GM21576 (cell line): ENCODE measurements at regions not wholly inside any gene's neighbourhood (a gene's known extent, or its start where the extent isn't known, plus 50 kb on each side); places are given as distances from the start of the nearest gene placed in this dataset.

Experiments
- ATAC-seq: cut with Tn5 transposase; IDR thresholded peaks from one replicate; pipeline ENCODE4 v1.9.1; 2021; ENCODE audit warnings: mild to moderate bottlenecking, moderate library complexity; ENCODE audit not compliant: unreplicated experiment

DNA sequence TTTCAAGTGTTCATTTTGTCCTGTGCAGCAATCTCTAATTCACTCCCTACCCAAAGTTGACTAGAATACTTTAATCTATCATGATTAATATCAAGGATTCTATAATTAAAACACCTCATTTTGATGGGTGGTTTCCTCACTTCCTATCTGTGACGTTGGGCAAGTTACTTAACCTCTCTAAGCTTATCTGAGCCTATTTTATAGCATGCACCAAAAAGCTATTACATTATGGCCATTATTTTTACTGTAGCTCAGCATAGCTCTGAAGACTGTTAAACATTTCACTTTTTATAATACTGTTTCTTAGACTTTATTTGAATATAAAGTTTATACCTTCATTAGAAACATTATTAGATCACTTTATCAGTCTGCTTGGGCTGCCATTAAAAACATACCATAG lies 579.6 kb upstream of the NXPH2 start:
- no peak for ATAC-seq

DNA sequence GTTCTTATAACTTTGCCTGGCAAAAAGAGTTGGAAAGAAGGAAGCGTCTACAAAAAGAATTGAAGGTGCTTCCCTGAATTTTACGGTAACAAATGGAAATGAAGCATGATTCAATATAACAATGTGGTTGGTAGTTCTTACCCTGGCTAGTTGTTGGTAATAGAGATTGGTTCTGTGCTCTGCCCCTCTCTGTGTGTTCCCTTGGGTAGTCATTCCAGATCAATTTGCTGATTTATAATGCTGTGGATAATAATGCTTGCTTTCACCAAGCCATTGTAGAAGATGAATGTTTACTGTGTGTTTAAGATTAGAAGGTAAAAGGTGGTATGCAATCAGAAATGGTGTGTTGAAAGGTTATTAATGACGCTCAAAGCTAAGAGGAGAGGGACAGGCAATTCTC lies 577.8 kb upstream of the NXPH2 start:
- ATAC-seq, result no peak

DNA sequence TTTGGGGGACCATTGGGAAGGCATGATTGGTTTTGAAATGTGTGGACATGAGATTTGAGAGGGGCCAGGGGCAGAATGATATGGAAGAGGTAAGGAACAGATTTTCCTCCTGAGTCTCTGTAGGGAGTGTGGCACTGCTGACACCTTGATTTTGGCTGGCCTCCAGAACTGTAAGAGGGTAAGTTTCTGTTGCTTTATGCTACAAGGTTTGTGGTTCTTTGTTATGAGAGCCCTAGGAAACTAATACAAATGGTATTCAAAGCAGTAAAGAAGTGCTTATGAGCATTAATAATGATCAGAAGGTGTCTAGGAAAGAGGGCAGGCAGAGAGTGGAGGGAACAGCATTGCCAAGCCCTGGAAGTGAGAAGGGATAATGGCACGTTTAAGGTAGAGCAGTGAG lies 574.3 kb upstream of the NXPH2 start:
- no peak for ATAC-seq

DNA sequence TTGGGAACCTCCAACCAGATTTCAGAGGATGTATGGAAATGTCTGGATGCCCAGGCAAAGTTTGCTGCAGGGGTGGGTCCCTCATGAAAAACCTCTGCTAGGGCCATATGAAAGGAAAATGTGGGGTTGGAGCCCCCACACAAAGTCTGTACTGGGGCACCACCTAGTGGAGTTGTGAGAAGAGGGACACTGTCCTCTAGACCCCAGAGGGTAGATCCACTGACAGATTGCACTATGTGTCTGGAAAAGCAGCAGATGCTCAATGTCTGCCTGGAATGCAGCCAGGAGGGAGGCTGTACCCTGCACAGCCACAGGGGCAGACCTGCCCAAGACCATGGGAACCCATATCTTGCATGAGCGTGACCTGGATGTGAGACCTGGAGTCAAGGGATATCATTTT lies 573.7 kb upstream of the NXPH2 start:
- no peak for ATAC-seq

- no peak for ATAC-seq
Measured at GRCh38 chr2:139317259-139317658, 537.1 kb upstream of the NXPH2 start.

- no peak for ATAC-seq
Measured at GRCh38 chr2:139314059-139314458, 533.9 kb upstream of the NXPH2 start.

- no peak for ATAC-seq
Measured at GRCh38 chr2:139296672-139297209, 516.6 kb upstream of the NXPH2 start.

DNA sequence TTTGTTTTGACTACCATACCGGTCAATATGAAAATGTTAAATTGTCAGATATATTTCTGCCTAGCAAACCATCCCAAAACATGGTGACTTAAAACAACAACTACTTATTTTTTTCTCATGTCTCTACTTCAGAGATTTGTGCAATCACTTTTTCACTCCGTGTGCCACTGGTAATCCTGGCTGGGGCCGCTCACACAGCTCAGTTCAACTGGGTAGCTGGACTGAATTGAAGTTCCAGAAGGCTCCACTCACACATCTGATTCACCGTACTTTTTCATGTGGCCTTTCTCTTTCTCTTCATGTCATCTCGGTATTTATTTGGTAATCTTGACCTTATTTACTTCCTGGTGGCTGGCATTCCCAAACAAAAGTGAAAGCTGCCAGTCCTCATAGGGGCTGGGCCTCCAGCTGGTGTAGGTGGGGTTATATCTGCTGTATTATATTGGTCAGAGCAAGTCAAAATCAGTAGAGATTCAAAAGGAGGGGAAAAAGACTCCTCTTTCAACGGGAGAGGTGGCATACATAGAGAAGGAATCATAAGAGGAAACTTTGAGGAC lies 513.9 kb upstream of the NXPH2 start:
- ATAC-seq, result no peak

DNA sequence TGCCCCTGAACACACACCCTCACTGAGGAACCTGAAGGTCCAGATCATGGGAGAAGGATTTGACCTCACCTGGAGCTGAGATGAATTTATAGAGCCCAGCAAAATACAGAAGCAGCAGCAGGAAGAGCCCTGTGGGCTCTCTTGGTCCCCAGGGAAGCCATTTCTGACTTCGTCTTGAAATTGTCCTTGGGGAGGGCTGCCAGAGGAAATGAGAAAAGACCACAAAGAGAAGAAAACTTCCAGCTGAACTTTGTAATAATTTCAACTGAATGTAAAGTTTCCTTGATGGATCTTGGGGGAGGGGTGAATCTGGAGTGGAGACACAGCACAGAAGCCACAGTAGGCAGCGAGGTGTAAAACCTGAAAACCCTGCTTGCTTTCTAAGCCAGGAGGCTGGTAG lies 500.9 kb upstream of the NXPH2 start:
- ATAC-seq, result no peak

GRCh38 chr2:139271879-139272278 lies 491.7 kb upstream of the NXPH2 start:
- ATAC-seq, result no peak

DNA sequence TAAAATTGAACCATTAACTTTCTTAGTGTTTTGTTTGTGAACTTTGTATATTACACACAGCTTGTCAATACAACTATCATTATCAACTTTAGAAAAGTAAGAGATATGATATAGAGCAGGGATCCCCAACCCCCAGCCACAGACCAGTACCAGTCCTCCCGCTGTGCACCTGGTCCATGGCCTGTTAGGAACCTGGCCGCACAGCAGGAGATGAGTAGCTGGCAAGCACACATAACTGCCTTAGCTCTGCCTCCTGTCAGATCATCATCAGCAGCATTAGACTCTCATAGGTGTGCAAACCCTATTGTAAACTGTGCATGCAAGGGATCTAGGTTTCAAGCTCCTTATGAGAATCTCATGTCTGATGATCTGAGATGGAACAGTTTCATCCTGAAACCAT lies 491.0 kb upstream of the NXPH2 start:
- no peak for ATAC-seq

DNA sequence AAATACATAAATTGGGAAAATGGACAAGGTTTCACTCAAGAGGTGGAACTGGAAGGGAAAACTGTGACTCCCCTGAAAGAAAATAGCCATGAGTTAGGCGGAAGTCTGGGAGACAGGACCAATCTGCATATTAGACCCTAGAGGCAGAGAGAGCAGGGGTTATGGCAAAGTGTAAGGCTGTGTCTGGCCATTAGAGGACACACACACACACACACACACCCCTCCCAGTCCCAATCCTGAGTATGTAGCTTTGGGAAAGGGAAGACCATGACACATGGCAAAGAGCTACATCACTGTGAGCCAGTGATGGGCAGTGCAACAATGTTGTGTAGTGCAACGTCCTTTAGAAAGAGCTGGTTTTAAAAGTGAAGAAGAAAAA lies 479.9 kb upstream of the NXPH2 start:
- no peak for ATAC-seq

- no peak for ATAC-seq
Measured at GRCh38 chr2:139259422-139260051, 479.3 kb upstream of the NXPH2 start.

DNA sequence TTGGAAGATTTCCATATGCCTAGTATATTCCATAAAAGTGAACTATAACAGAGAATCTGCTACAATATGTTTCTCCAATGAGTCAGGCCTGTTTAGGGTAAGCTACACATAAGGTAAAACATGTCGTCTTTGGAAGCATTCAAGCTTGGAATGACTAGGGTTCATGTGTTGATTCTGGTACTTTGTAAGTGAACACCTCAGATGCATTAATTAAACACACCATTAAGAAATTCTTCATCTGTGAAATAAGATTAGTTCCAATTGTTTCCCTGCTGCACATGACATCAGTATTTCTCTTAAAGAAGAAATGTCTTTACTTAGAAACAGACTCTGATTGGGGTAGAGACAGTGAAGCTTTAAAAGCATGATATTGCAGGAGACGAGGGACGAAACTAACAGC lies 461.1 kb upstream of the NXPH2 start:
- ATAC-seq, result no peak

DNA sequence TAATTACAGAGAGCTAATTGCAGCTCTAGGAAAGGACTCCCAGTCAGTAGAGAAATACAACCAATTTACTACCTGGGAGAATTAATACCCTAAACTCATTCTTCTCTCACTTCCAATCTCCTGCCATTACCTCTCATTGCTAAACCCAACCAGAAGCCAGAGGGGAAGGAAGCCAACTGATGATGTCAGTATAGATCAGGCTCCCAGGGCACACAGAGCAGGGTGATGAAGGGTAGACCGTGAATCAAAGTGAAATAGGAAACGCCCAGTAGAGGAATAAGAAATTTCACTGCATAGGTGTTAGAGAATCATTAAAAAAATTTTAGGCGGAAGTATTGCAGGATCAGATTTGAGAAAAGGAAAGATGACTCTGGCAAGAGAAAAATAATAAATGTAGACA lies 456.8 kb upstream of the NXPH2 start:
- ATAC-seq, result no peak

GRCh38 chr2:139230881-139231280 lies 450.7 kb upstream of the NXPH2 start:
- ATAC-seq, result no peak

DNA sequence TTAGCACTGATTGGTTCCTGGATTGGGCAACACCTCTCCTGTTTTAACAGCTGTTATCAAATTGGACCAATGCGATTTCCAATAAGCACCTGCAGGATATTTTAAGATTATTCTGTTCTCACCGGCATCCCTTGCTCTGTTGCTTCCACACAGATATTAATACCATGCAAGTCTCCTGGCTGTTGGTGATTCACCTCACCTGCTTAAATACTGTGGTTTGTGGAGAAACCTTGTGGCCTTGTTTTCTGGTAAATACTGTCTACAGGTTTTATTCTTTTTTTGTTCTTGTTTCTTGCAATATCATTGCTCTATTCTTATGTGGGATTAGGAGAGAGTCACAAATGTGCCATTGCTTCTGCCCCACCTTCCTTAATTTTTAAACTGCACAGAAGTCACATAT lies 448.1 kb upstream of the NXPH2 start:
- ATAC-seq, result no peak

GRCh38 chr2:139225961-139226360 lies 445.8 kb upstream of the NXPH2 start:
- ATAC-seq, result no peak

GRCh38 chr2:139218181-139218580 lies 438.0 kb upstream of the NXPH2 start:
- ATAC-seq, result no peak

- no peak for ATAC-seq
Measured at GRCh38 chr2:139217641-139218040, 437.5 kb upstream of the NXPH2 start.

DNA sequence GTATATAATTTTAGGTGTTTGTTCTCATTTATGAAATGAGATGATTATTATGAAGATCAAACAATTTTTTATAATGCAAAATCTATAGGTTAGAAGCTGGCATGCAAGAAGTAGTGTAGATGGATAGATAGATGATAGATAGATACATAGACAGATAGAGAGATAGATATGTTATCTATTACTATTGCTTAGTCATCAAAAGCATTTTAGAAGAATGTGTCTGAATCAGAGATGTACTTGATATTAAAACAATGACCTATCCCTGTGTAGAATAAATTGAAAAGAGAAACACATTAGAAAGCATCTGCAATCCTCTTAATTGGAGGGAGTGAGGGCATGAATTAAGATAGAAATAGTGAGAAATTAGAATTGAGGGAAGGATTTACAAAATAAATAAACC lies 436.2 kb upstream of the NXPH2 start:
- no peak for ATAC-seq

GRCh38 chr2:139214801-139215200 lies 434.6 kb upstream of the NXPH2 start:
- ATAC-seq, result no peak

GRCh38 chr2:139209586-139209985 lies 429.4 kb upstream of the NXPH2 start:
- no peak for ATAC-seq
